Vagina (tissue), 2 donors: ENCODE measurements at regions not wholly inside any gene's neighbourhood (a gene's known extent, or its start where the extent isn't known, plus 50 kb on each side); places are given as distances from the start of the nearest gene placed in this dataset.

Source experiments
- CTCF ChIP-seq, 3 experiments: fragments of 450-650 bp in 2 of 3; fragments of 200-600 bp in 1 of 3; sonication (generic) in 1 of 3; IDR thresholded peaks; one replicate each; pipeline ENCODE4 v1.5.1; 2017 to 2019; ENCODE audit warnings: antibody characterized with exemption in 3 of 3, mild to moderate bottlenecking in 2 of 3, moderate library complexity in 2 of 3
- POLR2A ChIP-seq, 2 donors: fragments of 450-650 bp; IDR thresholded peaks; one replicate each; pipeline ENCODE4 v1.6.1; 2017; ENCODE audit warnings: antibody characterized with exemption in 2 of 2, mild to moderate bottlenecking in 2 of 2, moderate library complexity in 2 of 2
- POLR2AphosphoS5 ChIP-seq, 2 donors: sonication (generic); formaldehyde crosslinking; IDR thresholded peaks; one replicate each; pipeline ENCODE4 v1.9.0; 2017; ENCODE audit warnings: antibody characterized with exemption in 2 of 2, mild to moderate bottlenecking in 2 of 2, low read depth in 1 of 2; ENCODE audit not compliant: insufficient read depth in 1 of 2

- TF ChIP-seq CTCF (IDR thresholded peaks at IDR 0.05), result no peak
- TF ChIP-seq POLR2A (IDR thresholded peaks at IDR 0.05), result no peak
- TF ChIP-seq POLR2AphosphoS5 (IDR thresholded peaks at IDR 0.05; ENCODE audit: insufficient read depth in 1 of 2, low read depth in 1 of 2), result no peak
Measured at GRCh38 chr14:55781046-55781445, 201.0 kb downstream of the KTN1 start.
